G401.6 (cell line): ENCODE measurements at regions not wholly inside any gene's neighbourhood (a gene's known extent, or its start where the extent isn't known, plus 50 kb on each side); places are given as distances from the start of the nearest gene placed in this dataset.

Experiments used
- FAIRE-seq: peaks from 2 replicates; lab custom pipeline; 2012; peaks lifted over from hg19 to GRCh38; lab: Jason Lieb, UNC

GRCh38 chr4:125062115-125063050 is 252.4 kb upstream of the FAT4 start:
- no peak for FAIRE-seq

- no peak for FAIRE-seq
These were observed 254.4 kb upstream of the FAT4 start for GRCh38 chr4:125060376-125060775.

GRCh38 chr4:125049711-125050110 is 265.0 kb upstream of the FAT4 start:
- FAIRE-seq: no peak

- no peak for FAIRE-seq
These were observed 269.4 kb upstream of the FAT4 start for GRCh38 chr4:125045311-125045710.

- FAIRE-seq: no peak
These were observed 269.9 kb upstream of the FAT4 start for GRCh38 chr4:125044886-125045285.

GRCh38 chr4:125043486-125043885 is 271.3 kb upstream of the FAT4 start:
- no peak for FAIRE-seq

GRCh38 chr4:125042041-125042440 is 272.7 kb upstream of the FAT4 start:
- no peak for FAIRE-seq

- FAIRE-seq: no peak
These were observed 273.3 kb upstream of the FAT4 start for GRCh38 chr4:125041372-125041930.

- no peak for FAIRE-seq
These were observed 275.2 kb upstream of the FAT4 start for GRCh38 chr4:125039550-125039949.

- no peak for FAIRE-seq
These were observed 291.8 kb upstream of the FAT4 start for GRCh38 chr4:125022855-125023501.

GRCh38 chr4:125021189-125021588 is 293.6 kb upstream of the FAT4 start:
- FAIRE-seq: no peak

- FAIRE-seq: no peak
These were observed 294.4 kb upstream of the FAT4 start for GRCh38 chr4:125020089-125021034.

- no peak for FAIRE-seq
These were observed 297.9 kb upstream of the FAT4 start for GRCh38 chr4:125016892-125017299.

GRCh38 chr4:125013891-125014290 is 300.9 kb upstream of the FAT4 start:
- FAIRE-seq: no peak

GRCh38 chr4:125011646-125012045 is 299.1 kb upstream of the ANKRD50 start:
- FAIRE-seq: no peak

GRCh38 chr4:125010796-125011503 is 298.4 kb upstream of the ANKRD50 start:
- no peak for FAIRE-seq

- no peak for FAIRE-seq
These were observed 296.1 kb upstream of the ANKRD50 start for GRCh38 chr4:125008676-125009075.

- FAIRE-seq: no peak
These were observed 292.1 kb upstream of the ANKRD50 start for GRCh38 chr4:125004676-125005075.

- no peak for FAIRE-seq
These were observed 291.3 kb upstream of the ANKRD50 start for GRCh38 chr4:125003840-125004239.

GRCh38 chr4:124997991-124998390 is 285.5 kb upstream of the ANKRD50 start:
- no peak for FAIRE-seq

- FAIRE-seq: no peak
These were observed 284.6 kb upstream of the ANKRD50 start for GRCh38 chr4:124997124-124997523.
